Stimulated activated CD4-positive, alpha-beta T cell treated with anti-CD3 and anti-CD28 coated beads, Interleukin-1b, Interleukin-23, amount 100 ng/mL, for 24 hours (primary cell): ENCODE measurements at regions not wholly inside any gene's neighbourhood (a gene's known extent, or its start where the extent isn't known, plus 50 kb on each side); places are given as distances from the start of the nearest gene placed in this dataset.

Source experiments
- DNase-seq, 4 experiments: peaks; one replicate each; pipeline ENCODE4 v3.0.0-alpha.2; 2020; ENCODE audit warnings: low read depth in 4 of 4, low spot score in 1 of 4

DNA sequence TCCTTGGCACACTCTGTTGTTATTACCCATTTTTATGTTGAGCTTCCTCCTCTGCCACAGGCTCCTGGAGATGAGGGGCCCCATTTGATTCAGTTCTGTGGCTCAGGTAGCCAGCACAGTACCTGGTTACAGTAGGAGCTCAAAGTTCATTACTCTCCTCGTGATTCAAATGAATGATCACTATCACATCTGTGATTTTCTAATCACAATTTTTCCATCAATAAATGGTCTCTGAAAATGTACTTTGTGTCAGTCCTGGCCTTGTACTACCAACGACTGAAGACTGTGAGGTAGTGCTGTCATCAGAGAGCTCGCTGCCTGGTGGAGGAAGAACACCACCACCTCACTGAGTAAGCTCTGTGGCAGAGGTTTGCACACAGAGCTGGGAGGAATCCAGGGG lies 106.8 kb upstream of the JUN start:
- DNase-seq = no peak

DNA sequence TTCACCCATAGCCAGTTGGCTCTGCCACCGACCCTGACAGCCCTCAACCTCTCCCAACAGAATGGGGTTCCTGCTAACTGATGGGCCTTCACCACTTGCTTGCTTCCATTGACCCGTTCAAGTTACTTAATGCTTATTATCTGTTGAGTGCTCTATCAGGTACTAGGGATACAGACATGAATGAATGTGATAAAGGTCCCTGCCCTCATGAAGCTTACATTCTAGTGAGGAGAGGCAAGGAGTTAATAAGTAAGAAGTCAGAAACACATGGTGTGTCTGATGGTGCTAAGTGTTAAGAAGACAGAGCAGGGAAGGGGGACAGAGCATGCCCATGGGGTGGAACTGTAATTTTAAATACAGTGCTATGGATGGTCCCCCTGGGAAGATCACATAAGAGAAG lies 107.5 kb upstream of the JUN start:
- DNase-seq = no peak

DNA sequence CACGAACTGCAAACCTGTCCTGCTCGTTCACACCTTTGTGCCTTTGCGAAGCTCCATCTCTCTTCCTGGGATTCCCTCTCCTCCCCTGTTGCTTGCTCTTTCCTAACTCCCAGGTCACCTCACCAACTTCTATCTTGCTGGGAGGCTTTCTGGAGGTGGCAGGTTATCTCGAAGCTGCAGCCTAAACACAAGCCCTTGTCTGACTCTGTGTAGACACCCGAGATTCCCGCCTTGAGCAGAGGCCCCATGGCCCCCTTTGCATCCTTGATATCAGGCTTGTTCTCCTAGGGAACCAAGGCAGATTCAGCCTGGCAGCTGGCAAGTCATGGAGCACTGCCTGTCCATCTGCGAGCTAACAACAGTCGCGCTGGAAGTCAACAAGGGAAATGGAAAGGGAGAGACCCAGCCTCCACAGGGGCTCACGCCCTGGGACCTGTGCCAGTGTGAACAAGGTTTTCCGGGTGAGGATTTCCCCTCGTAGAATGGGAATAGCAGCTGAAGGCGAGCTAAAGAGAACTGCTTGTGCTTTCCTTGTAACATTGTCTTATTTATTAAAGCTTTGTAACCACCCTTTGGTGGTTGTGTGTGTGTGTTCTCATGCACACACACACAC lies 109.5 kb upstream of the JUN start:
- no peak for DNase-seq

DNA sequence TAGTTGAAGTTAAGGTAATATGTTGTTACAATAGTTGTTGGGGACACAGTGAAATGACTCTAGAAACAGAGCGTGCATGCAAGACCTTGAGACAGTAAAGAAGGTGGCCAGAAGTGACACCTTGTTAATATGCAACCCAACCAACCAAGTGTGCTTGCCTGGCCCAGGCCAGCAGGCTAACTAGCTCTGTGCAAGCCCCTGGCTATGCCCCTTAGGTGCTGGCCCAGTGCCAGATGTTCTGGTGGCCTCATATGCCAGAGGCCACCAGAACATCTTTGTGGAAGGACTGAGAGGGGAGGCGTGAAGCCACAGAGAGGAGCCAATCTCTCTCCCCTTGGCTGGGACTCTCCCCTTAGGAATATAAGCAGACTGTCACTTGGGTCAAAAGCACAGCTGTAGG lies 111.2 kb upstream of the JUN start:
- no peak for DNase-seq

DNA sequence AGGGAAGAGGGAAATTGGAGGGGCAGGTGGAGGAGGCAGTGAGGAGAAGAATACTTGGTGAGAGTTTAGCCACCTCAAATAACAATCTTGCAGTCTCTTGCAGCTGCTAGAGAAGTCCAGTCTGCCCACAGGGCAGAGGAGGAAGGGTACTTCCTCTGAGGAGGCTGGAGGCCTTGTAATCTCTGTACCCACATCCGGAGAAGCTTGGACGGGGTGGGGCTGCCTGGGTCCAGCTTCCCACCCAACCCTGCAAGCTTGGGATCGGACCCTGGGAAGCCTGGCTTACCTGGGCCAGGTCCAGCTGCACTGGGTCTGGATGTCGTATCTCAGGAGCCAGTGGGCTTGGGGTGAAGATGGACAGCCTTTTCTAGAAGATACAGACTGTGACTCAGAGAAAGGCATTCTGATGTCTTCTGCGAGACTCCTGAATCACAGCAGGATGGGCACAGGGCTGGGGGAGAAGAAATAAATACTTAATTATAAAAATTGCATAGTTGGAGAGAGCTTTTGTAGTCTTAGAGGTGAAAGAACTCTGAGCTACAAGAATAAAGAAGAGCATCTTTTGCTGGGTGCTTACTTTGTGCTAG lies 111.8 kb upstream of the JUN start:
- no peak for DNase-seq

DNA sequence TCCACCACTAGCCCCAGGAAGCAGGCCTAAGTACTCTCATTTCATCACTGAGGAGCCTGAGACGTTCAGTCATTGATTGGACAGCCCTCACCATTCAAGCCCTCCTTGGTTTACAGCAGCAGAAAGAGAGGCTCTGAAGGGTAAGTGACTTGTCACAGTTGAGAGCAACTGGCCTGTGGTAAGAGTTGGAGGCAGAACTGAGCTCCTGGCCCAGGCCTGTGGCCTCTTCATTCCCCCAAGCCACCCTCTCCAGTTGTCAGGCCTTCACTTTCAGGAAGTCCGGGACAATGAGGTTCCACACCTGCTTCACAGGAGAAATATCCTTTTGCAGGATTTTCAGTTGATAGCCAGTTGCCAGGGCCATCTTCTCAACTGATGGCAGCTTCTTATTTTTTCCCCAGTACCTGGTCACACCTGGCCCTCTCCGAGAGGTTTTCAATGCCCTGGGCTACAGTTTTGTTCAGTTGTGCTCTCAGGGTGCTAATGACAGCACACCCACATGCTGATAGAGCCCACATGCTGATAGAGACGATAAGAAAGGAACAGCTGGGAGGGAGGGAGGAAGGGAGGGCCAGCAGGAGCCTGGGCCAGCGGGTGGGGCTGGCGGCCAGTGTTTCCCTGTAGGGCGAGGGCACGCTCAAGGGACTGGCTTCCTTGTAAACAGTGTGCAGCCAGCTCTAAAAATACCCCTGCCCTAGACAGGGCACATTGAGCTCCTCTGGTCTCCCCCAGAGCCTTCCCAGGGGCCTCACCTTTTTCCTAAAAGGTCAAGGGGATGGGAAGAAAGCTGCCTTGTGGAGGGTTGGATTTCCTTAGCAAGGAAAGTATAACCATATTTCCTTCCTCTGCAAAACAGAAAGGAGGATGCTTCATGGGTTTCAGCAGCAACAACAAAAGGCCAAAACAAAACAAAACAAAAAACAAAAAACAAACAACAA lies 112.7 kb upstream of the JUN start:
- no peak for DNase-seq

DNA sequence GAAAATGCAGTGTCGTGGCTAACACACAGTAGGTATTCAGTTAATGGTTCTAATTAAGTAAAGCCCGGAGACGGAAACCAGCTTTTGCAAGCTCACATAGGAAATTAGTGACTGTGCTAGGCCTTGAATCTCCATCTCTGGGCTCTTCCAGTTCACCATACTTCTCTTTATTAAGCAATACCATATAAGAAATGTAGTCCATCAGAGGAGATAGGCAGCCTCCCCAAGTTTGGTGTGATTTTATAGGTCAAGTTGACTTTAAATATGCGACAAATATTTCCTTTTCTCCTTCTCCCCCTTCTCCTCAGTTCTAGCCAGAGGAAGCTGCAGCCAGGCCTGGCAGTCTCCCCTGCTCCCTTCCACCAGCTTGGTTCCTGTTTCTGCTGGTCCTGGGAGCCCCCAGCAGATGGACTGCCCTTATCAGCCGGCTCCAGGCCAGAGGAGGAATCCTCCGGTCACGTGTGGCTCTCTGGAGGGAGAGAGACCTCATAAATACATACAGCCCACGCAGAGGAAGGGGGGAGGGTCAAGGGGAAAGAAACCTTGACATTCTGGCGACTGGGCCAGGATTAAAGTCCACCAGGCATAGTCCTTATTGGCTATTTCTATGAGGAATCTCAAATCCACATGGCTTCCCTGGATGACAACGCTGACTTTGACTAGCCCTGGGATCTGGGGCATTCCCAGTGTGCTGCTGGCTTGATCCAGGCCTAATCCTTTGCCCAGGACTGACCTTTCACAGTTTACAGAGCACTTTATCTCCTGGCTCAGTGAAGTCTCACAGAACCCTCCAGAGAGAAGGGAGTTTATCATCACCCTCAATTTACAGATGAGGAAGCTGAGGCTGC lies 115.1 kb upstream of the JUN start:
- no peak for DNase-seq

DNA sequence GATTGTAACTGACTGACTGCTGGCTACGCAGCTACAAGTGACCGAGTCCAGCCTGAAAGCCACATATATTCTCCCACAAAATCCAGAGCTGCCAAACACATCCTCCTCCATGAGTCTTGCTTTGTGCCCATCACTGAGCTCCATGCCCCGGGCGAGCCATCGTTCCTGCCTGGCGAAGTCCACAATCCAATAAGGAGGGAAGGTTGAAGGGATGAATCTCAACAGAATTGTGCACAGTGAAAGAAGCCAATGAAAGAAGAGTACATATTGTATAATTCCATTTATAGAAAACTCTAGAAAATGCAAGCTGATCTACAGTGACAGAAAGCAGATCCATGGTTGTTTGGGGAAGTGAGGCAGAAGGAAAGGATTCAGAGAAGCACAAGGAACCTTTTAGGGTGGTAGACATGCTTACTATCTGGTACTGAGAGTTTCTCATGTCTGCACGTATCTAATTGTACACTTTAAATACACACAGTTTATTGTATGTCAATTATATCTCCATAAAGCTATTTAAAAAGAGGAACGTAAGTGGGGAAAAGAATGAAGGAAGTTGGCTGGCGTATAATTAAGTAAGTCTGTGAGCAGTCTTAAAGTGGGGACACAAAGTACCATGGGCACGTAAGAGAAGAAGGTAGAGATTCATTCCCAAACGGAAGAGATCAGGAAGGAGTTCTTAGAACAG lies 115.9 kb upstream of the JUN start:
- no peak for DNase-seq

DNA sequence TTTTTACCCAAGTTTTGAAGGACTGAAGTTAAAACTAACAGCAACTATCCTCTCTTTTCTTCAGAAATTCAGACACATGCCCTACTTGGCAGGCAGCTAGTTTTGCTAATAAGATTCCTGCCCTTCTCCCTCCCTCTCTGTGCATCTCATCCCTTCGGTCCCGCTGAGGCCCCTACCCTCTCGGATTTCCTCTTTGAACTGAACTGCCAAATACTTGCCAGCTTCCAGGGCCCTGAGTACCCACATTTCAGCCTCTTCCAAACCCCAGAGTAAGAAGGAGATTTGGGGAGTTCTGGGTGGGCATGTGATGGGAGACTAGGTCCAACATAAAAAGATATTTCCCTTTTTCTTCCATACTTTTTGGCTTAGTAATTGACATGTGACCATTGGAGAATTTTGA lies 116.5 kb upstream of the JUN start:
- no peak for DNase-seq

DNA sequence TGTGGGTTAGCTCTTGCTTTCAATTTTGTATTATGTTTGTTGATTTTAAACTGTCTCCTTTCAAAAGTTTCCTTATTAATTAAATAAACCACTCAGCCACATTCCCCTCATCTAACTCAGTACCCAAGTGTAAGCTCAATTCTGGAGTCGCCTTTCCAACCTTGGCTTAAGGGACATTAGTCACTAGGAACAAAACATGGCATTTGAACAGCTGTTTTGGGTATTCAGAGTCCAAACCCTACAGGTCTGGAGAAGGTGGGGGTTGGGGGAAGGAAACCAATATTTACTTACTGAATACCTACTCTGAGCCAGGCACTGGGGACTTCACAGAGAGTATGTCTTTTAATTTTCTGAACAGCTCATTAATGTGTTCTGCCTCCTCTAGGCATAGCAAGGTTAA lies 117.2 kb upstream of the JUN start:
- no peak for DNase-seq

DNA sequence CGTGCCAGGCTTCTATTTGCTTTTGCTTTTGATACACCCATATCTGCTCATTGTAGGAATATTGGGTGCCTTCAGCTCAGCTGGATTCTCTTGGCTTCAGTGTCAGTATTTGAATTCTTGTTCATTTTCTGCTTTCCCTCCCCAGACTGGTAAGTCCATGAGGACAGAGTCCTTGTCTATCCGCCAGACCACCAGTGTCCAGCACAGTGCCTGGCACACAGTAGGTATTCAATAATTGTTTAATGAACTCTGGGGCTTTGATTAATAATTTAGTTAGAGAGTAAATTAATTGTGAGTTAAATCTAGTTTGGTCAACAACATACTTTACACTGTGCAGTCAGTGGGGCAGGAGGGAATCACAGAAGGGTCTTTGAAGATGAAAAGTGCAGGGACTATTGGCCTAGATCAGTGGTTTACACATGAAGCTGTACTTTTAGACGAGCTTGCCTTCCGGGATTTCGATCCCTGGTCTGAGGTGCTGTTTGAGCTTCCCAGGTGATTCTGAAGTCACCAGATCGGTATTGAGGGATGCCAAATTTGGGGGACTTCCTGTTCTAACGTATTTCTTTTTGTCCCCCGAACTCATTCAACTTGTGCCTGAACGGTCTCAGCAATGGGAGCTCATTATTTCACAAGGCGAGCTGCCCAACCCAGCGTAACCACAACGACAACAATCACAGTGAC lies 119.1 kb upstream of the JUN start:
- DNase-seq = no peak

DNA sequence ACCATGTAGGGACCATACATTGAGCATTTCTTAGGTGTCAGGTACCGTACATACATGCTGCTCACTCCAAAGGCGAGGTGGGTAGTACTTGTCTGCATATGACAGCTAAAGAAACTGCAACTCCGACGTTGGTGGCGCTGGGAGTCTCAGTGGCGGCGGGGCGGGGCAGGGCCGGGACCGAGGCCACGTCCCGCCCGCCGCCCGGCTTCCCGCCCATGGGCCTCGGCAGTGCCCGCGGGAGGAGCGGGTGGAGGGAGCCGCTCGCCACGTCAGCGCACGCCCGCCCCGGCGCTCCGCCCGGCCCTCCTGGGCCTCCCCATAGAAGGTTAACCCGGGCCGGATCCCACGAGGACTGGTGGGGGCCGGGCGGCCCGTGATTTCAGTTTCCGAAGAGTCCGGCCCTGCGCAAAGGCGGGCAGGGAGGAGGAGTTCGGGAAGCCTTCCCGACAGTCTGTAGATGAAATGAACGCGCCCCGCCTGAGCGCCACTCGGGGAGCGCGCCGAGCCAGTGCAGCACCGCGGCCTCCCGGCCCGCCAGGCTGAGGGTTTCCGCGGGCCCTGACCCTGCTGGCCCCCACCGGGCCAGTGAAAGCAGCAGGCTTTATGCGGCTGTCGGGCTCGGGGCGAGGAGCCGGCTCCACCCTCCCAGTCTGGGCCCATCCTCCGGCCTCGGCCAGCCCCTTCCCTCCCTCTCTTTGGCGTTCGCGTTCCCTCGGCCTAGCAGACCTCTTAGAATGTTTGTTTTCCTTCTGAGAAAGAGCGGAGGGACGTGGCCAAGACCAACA lies 119.9 kb upstream of the JUN start:
- peak; percentile 52 to 79 (median 62) for DNase-seq

DNA sequence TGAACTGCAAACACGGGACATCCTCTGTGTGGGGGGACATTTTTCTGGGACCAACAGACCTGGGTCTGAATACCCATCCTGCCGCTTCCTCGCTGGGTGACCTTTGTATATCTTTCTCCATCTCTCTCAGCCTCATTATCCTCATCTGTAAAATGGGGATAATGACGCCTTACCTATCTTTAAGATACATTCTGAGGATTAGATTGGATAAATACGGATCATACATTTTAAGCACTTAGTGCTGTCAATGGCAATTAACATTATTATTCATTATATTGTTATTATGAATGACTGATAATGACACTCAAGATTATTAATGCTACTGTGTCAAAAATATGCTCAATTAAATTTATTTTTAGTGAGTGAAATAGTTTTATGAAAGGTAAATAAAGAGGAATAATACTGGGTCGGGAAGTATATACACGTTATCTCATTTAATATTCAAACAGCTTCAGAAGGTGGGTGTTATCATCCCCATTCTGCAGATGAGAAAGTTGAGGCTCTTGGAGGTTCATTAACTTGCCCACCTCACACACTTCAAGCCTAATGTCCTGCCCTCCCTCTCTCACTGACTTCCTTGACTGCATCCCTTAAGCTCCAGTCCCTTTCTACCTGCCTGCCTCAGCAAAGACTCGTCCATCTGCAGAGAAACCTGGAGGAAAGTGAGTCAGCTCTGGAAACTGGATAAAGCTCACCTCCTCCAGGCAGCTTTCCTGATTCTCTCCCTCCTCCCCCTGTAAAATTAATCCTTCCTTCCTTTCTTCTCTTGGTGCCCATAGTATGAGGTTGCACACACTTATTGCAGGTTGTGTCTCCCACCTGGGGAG lies 120.7 kb upstream of the JUN start:
- no peak for DNase-seq

DNA sequence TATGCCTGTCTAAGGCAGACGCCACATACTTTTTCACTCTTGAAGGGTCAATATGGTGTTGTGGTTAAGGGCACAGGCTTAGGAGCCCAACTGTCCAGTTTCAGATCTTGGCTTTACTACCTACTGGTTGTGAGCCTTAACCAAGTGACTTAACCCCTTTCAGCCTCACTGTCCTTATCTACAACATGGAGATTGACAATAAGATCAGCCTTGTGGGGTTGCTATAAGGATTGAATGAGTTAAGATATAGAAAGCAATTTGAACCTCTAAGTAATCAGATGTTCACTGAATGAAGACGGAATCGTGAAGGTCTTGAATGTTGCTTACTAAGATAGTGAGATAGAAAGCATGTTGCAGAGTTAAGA lies 121.3 kb upstream of the JUN start:
- DNase-seq = no peak

DNA sequence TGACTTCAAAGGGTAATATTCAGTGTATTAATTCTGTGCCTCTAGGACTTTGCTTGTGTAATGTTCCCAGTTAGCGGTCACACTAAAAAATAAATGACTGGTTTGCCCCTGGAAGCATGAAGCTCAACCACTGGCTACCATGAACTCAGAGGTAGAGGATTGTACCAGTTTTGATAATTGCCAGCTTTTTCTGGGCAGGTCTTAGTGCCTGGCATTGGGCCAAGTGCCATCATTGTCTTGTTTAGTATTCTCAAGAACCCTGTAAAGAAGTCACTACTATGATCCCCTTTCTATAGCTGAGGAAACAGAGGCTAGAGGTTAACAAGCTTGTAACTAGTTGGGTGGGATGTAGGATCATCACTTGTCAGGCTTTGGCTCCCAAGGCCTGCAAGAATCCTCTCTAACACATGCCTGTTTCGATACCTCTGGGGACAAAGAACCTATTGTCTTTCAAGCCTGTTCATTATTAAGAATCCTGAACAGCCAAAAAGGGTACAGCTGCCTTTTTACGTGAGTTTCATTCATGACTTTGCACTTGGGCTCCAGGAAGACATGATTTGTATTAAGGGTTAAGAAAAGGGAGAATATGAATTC lies 121.9 kb upstream of the JUN start:
- no peak for DNase-seq

DNA sequence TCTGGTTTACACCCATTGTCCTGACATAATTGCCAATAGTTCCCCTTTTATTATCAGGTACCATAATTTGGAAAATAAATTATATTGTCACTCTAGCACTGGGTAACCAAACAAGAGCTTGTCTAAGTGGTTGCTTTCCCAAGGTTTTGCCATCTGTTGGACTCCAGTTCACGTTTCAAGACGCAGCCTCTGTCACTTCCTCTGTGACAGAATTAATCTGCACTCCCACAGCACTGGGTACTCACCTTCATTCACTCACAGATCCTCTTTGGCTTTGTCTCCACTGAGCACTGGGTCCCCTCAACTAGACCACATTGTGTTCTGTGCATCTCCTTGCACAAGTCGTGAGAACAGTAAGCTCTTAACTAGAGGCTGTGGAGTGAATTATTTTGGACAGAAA lies 123.6 kb upstream of the JUN start:
- no peak for DNase-seq

DNA sequence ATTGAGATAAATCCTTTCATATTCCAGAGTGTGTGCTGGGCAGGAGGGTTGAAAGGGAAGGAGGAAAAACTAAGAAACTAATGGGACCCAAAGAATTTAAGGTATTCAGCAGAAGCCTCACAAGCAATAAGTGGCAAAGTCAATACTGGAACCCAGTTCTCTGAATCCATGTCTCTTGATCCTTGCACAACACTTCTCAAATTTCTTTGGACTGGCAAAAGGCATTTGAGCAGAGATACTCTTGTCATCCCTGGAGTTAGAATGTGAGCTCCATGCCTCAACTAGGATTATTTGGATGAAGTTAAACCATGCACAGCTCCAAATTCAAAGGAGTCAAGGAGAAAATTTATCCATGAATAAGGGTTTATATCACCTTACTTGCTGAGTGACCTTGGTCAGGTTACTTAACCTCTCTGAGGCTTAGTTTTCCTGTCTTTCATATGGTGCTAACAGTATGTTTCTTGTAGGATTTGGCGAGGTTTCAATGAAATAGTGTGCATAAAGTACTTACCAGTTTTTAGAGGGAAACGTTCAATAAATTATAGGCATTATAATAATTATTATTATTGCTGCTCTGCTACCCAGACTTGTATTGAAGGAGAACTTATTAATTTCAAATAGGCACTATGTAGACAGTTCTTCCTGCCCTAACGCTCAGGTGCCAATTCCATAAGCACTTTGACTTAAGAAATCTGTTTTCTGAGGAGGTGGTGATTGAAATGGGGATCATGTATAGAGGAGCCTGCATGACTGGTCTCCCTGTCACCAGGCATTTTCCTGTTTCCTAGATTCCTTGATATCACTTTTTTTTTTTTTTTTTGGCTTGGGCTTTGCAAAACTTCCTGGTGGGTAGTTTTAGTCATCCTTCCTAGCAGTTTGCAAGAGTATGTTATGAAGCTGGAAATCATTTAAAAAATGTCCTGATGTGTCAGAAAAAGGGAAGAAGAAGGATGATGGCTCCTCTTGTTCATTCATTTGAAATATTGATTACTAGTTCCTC lies 125.0 kb upstream of the JUN start:
- DNase-seq = no peak
